C4-2B (cell line): ENCODE measurements at regions not wholly inside any gene's neighbourhood (a gene's known extent, or its start where the extent isn't known, plus 50 kb on each side); places are given as distances from the start of the nearest gene placed in this dataset.

ENCODE experiments used
- H3K27ac ChIP-seq: fragments of 450-650 bp; 2 replicates; pipeline ENCODE4 v1.5.1; 2017
- CTCF ChIP-seq: fragments of 450-650 bp; conservative IDR thresholded peaks from 2 replicates; pipeline ENCODE4 v1.5.1; 2017; ENCODE audit warnings: mild to moderate bottlenecking
- ZFX ChIP-seq: fragments of 450-650 bp; IDR thresholded peaks from 2 replicates; pipeline ENCODE4 v1.6.1; 2017

GRCh38 chr18:78406743-78407465 lies 572.7 kb upstream of the SALL3 start:
- no peak overlapping the region for H3K27ac ChIP-seq
- TF ChIP-seq CTCF (no peak), ZFX (no peak)

- H3K27ac ChIP-seq: no peak overlapping the region
- TF ChIP-seq ZFX (no peak), CTCF (no peak)
These were observed 572.2 kb upstream of the SALL3 start for GRCh38 chr18:78407466-78407844.

- no peak overlapping the region for H3K27ac ChIP-seq
- no peak for TF ChIP-seq ZFX
- no peak for TF ChIP-seq CTCF
These were observed 571.0 kb upstream of the SALL3 start for GRCh38 chr18:78408623-78409022.

GRCh38 chr18:78410094-78410786 lies 569.4 kb upstream of the SALL3 start:
- no peak for TF ChIP-seq CTCF
- TF ChIP-seq ZFX: no peak
- H3K27ac ChIP-seq: no peak overlapping the region

- no peak overlapping the region for H3K27ac ChIP-seq
- no peak for TF ChIP-seq ZFX
- no peak for TF ChIP-seq CTCF
These were observed 568.1 kb upstream of the SALL3 start for GRCh38 chr18:78411539-78411938.

- no peak for TF ChIP-seq CTCF
- TF ChIP-seq ZFX: no peak
These were observed 565.3 kb upstream of the SALL3 start for GRCh38 chr18:78414302-78414701.

GRCh38 chr18:78416853-78417252 lies 562.8 kb upstream of the SALL3 start:
- no peak overlapping the region for H3K27ac ChIP-seq
- TF ChIP-seq CTCF (no peak; the same call in 1 of the 2 replicates), ZFX (no peak)

More at GRCh38 chr18:78414302-78414701, 565.3 kb upstream of the SALL3 start:
- H3K27ac ChIP-seq: no peak overlapping the region
